Left lung (tissue), 4 donors: ENCODE measurements at regions not wholly inside any gene's neighbourhood (a gene's known extent, or its start where the extent isn't known, plus 50 kb on each side); places are given as distances from the start of the nearest gene placed in this dataset.

Experiments
- ATAC-seq: fragments of 200-7000 bp; cut with Tn5 transposase; one replicate; pipeline ENCODE4 v1.9.1; 2020; ENCODE audit warnings: moderate library complexity
- DNase-seq, 4 donors: peaks; one replicate each; pipeline ENCODE4 v3.0.0-alpha.2; 2013 to 2020
- H3K27ac ChIP-seq, 2 donors: fragments of 200-600 bp; sonication (generic) in 1 of 2; one replicate each; pipeline versions ENCODE4 v1.5.0 to v1.8.0; 2020 to 2021
- H3K27me3 ChIP-seq, 2 donors: fragments of 200-600 bp; sonication (generic) in 1 of 2; one replicate each; pipeline versions ENCODE4 v1.5.0 to v1.8.0; 2020 to 2021
- H3K36me3 ChIP-seq, 2 donors: fragments of 200-600 bp; sonication (generic) in 1 of 2; one replicate each; pipeline versions ENCODE4 v1.5.0 to v1.8.0; 2020 to 2021
- H3K4me1 ChIP-seq, 2 donors: fragments of 200-600 bp; one replicate each; pipeline ENCODE4 v1.8.0; 2021
- H3K4me3 ChIP-seq, 2 donors: fragments of 200-600 bp; sonication (generic) in 1 of 2; one replicate each; pipeline versions ENCODE4 v1.5.0 to v1.8.0; 2020 to 2021; ENCODE audit warnings: mild to moderate bottlenecking in 1 of 2
- H3K9me3 ChIP-seq, 2 donors: fragments of 200-600 bp; sonication (generic) in 1 of 2; one replicate each; pipeline versions ENCODE4 v1.5.0 to v1.8.0; 2020 to 2021
- CTCF ChIP-seq, 2 donors: fragments of 200-600 bp; sonication (generic) in 1 of 2; IDR thresholded peaks; one replicate each; pipeline versions ENCODE4 v1.5.0 to v1.8.0; 2021; ENCODE audit warnings: antibody characterized with exemption in 2 of 2
- intact Hi-C, 2 donors: fragments of 100-400 bp; cut with DNase I; formaldehyde crosslinking; loops; one replicate each; pipeline versions ENCODE4 v1.11.2 to v1.14.2; 2022
- donor health status: DM: no; HTN: yes; CAD: no.
- donor health status: DM: no; HTN: no; CAD: no.

GRCh38 chr13:31944262-31945160, 87.1 kb upstream of the FRY start:
- H3K4me3 ChIP-seq, result no peak overlapping the region
- no peaks in the 10 kb centered on the region for H3K27me3 ChIP-seq
- no peaks in the 10 kb centered on the region for H3K36me3 ChIP-seq
- H3K9me3 ChIP-seq, result no peaks in the 10 kb centered on the region
- H3K4me1 ChIP-seq, result peaks cover 8 to 45% of the 10 kb centered on the region in 2 donors
- TF ChIP-seq CTCF (IDR thresholded peaks at IDR 0.05), result no peak
- ATAC-seq (no peak), DNase-seq (no peak)
- intact Hi-C loops, result no loop called here
- peak overlapping the region in 1 of 2 donors; percentile 51 for H3K27ac ChIP-seq

GRCh38 chr13:31945202-31945961, 86.2 kb upstream of the FRY start:
- Histone ChIP-seq H3K27me3 (no peaks in the 10 kb centered on the region), H3K4me3 (peak overlapping the region in 1 of 2 donors; percentile 5), H3K27ac (peak overlapping the region; percentile 27 to 51), H3K9me3 (no peaks in the 10 kb centered on the region), H3K36me3 (no peaks in the 10 kb centered on the region), H3K4me1 (peaks cover 8 to 54% of the 10 kb centered on the region in 2 donors)
- TF ChIP-seq CTCF (IDR thresholded peaks at IDR 0.05), result no peak
- ATAC-seq, result peak; percentile 87
- peak in 3 of 4 donors; percentile 51 to 82 (median 78) for DNase-seq
- intact Hi-C loops, result no loop called here

GRCh38 chr13:31946091-31946770, 85.3 kb upstream of the FRY start:
- no peaks in the 10 kb centered on the region for H3K27me3 ChIP-seq
- ATAC-seq (no peak), DNase-seq (no peak)
- H3K4me1 ChIP-seq, result peaks cover 8 to 63% of the 10 kb centered on the region in 2 donors
- H3K4me3 ChIP-seq, result peak overlapping the region in 1 of 2 donors; percentile 5
- intact Hi-C loops, result no loop called here
- no peak for TF ChIP-seq CTCF (IDR thresholded peaks at IDR 0.05)
- H3K36me3 ChIP-seq, result no peaks in the 10 kb centered on the region
- no peaks in the 10 kb centered on the region for H3K9me3 ChIP-seq
- H3K27ac ChIP-seq, result peak overlapping the region; percentile 27 to 51

- Histone ChIP-seq H3K4me3 (no peak overlapping the region), H3K36me3 (no peaks in the 10 kb centered on the region), H3K9me3 (no peaks in the 10 kb centered on the region), H3K27ac (no peak overlapping the region), H3K27me3 (no peaks in the 10 kb centered on the region), H3K4me1 (peaks cover 8 to 70% of the 10 kb centered on the region in 2 donors)
- intact Hi-C loops, result no loop called here
- TF ChIP-seq CTCF (IDR thresholded peaks at IDR 0.05), result no peak
- DNase-seq (no peak), ATAC-seq (no peak)
Measured at GRCh38 chr13:31947105-31947504, 84.5 kb upstream of the FRY start.
